NT2/D1 (cell line): ENCODE measurements at regions not wholly inside any gene's neighbourhood (a gene's known extent, or its start where the extent isn't known, plus 50 kb on each side); places are given as distances from the start of the nearest gene placed in this dataset.

Source experiments
- DNase-seq: peaks from one replicate; pipeline ENCODE4 v3.0.0-alpha.2; 2011; ENCODE audit warnings: low read depth, low spot score
- H3K27me3 ChIP-seq: 2 replicates; pipeline ENCODE4 v1.6.0; 2011; ENCODE audit warnings: mild to moderate bottlenecking; ENCODE audit not compliant: insufficient read length, insufficient read depth
- H3K36me3 ChIP-seq: 2 replicates; pipeline ENCODE4 v1.6.1; 2011; ENCODE audit warnings: mild to moderate bottlenecking, low read length, mixed read lengths; ENCODE audit not compliant: insufficient read depth, insufficient read length
- H3K4me1 ChIP-seq: 2 replicates; pipeline ENCODE4 v1.5.1; 2011; ENCODE audit not compliant: insufficient read depth, insufficient read length
- H3K4me3 ChIP-seq: 2 replicates; pipeline ENCODE4 v1.5.1; 2011; ENCODE audit warnings: low read depth; ENCODE audit not compliant: insufficient read length
- H3K9ac ChIP-seq: 2 replicates; pipeline ENCODE4 v1.6.0; 2011; ENCODE audit warnings: low read depth; ENCODE audit not compliant: insufficient read length
- H3K9me3 ChIP-seq: 2 replicates; pipeline ENCODE4 v1.5.1; 2011; ENCODE audit warnings: mild to moderate bottlenecking, low read length; ENCODE audit not compliant: insufficient read depth
- SUZ12 ChIP-seq: IDR thresholded peaks from 2 replicates; pipeline ENCODE4 v1.6.1; 2011; ENCODE audit not compliant: insufficient read length, insufficient read depth; ENCODE audit errors: extremely low read depth
- YY1 ChIP-seq: IDR thresholded peaks from 2 replicates; pipeline ENCODE4 v1.6.1; 2011; ENCODE audit not compliant: insufficient read length, insufficient read depth
- ZNF274 ChIP-seq: IDR thresholded peaks from 2 replicates; pipeline ENCODE4 v1.6.1; 2011; ENCODE audit warnings: mild to moderate bottlenecking, low read depth, low read length

GRCh38 chr2:151032741-151033191, 228.9 kb downstream of the RBM43 start:
- H3K36me3 ChIP-seq = no peaks in the 10 kb centered on the region
- no peaks in the 10 kb centered on the region; the same call in 1 of the 2 replicates for H3K9me3 ChIP-seq
- no peak overlapping the region for H3K4me3 ChIP-seq
- no peak overlapping the region for H3K9ac ChIP-seq
- no peaks in the 10 kb centered on the region for H3K27me3 ChIP-seq
- H3K4me1 ChIP-seq = no peaks in the 10 kb centered on the region
- TF ChIP-seq YY1 = no peak
- no peak for TF ChIP-seq ZNF274
- TF ChIP-seq SUZ12 = no peak
- DNase-seq = no peak

GRCh38 chr2:151030663-151031230, 230.9 kb downstream of the RBM43 start:
- DNase-seq = no peak
- H3K27me3 ChIP-seq = no peaks in the 10 kb centered on the region
- H3K4me3 ChIP-seq = no peak overlapping the region
- H3K4me1 ChIP-seq = no peaks in the 10 kb centered on the region
- no peaks in the 10 kb centered on the region for H3K36me3 ChIP-seq
- no peak overlapping the region for H3K9ac ChIP-seq
- no peaks in the 10 kb centered on the region; the same call in 1 of the 2 replicates for H3K9me3 ChIP-seq
- TF ChIP-seq ZNF274 (no peak), YY1 (no peak), SUZ12 (no peak)

GRCh38 chr2:151029406-151030157, 232.1 kb downstream of the RBM43 start:
- no peak for TF ChIP-seq YY1
- no peak for TF ChIP-seq ZNF274
- no peak for TF ChIP-seq SUZ12
- Histone ChIP-seq H3K9ac (no peak overlapping the region), H3K9me3 (no peaks in the 10 kb centered on the region; the same call in 1 of the 2 replicates), H3K4me1 (no peaks in the 10 kb centered on the region), H3K27me3 (no peaks in the 10 kb centered on the region), H3K36me3 (no peaks in the 10 kb centered on the region), H3K4me3 (no peak overlapping the region)
- no peak for DNase-seq

- DNase-seq = no peak
- no peak overlapping the region for H3K9ac ChIP-seq
- TF ChIP-seq YY1 = no peak
- TF ChIP-seq SUZ12 = no peak
- TF ChIP-seq ZNF274 = no peak
- no peaks in the 10 kb centered on the region; the same call in 1 of the 2 replicates for H3K9me3 ChIP-seq
- no peaks in the 10 kb centered on the region for H3K36me3 ChIP-seq
- H3K4me1 ChIP-seq = no peaks in the 10 kb centered on the region
- H3K27me3 ChIP-seq = no peaks in the 10 kb centered on the region
- H3K4me3 ChIP-seq = no peak overlapping the region
Measured at GRCh38 chr2:151028691-151029176, 232.9 kb downstream of the RBM43 start.

- Histone ChIP-seq H3K27me3 (no peaks in the 10 kb centered on the region), H3K4me3 (no peak overlapping the region), H3K9ac (no peak overlapping the region), H3K4me1 (no peaks in the 10 kb centered on the region), H3K9me3 (no peaks in the 10 kb centered on the region; the same call in 1 of the 2 replicates), H3K36me3 (no peaks in the 10 kb centered on the region)
- DNase-seq = no peak
- TF ChIP-seq ZNF274 (no peak), SUZ12 (no peak), YY1 (no peak)
Measured at GRCh38 chr2:151027151-151027550, 234.5 kb downstream of the RBM43 start.

- H3K4me3 ChIP-seq = no peak overlapping the region
- TF ChIP-seq SUZ12 (no peak), ZNF274 (no peak), YY1 (no peak)
- no peaks in the 10 kb centered on the region for H3K36me3 ChIP-seq
- H3K4me1 ChIP-seq = no peaks in the 10 kb centered on the region
- DNase-seq = no peak
- H3K27me3 ChIP-seq = no peaks in the 10 kb centered on the region
- H3K9me3 ChIP-seq = no peaks in the 10 kb centered on the region; the same call in 1 of the 2 replicates
- H3K9ac ChIP-seq = no peak overlapping the region
Measured at GRCh38 chr2:151025816-151026215, 235.8 kb downstream of the RBM43 start.

GRCh38 chr2:151024696-151025251, 236.9 kb downstream of the RBM43 start:
- Histone ChIP-seq H3K4me1 (no peaks in the 10 kb centered on the region), H3K4me3 (no peak overlapping the region), H3K36me3 (no peaks in the 10 kb centered on the region), H3K27me3 (no peaks in the 10 kb centered on the region), H3K9me3 (no peaks in the 10 kb centered on the region), H3K9ac (no peak overlapping the region)
- no peak for DNase-seq
- TF ChIP-seq YY1 (no peak), ZNF274 (no peak), SUZ12 (no peak)
